ENCODE measurements at regions not wholly inside any gene's neighbourhood (a gene's known extent, or its start where the extent isn't known, plus 50 kb on each side); places are given as distances from the start of the nearest gene placed in this dataset.
"Not testable (repeated sequence)": the region's sequence is repeated elsewhere in the genome, so short reads cannot be mapped to it uniquely, and the experiment has no call there.

GRCh38 chr7:153412114-153412823 is 639.9 kb upstream of the DPP6 start:
- not testable (repeated sequence) for H3K4me1 ChIP-seq; H3K4me3 ChIP-seq (ENCODE audit: low read depth, low read length); DNase-seq; H3K9me3 ChIP-seq; H3K27me3 ChIP-seq; H3K36me3 ChIP-seq

- H3K27me3 ChIP-seq: not testable (repeated sequence)
These were observed 639.4 kb upstream of the DPP6 start for GRCh38 chr7:153412824-153413198.

GRCh38 chr7:153413199-153413539 is 639.0 kb upstream of the DPP6 start:
- Histone ChIP-seq H3K4me3 (ENCODE audit: low read depth, low read length) (no peak overlapping the region), H3K36me3 (no peaks in the 10 kb centered on the region), H3K4me1 (no peaks in the 10 kb centered on the region), H3K9me3 (no peaks in the 10 kb centered on the region), H3K27me3 (no peaks in the 10 kb centered on the region)
- no peak for TF ChIP-seq CTCF (IDR thresholded peaks at IDR 0.05; ENCODE audit: low read depth, low read length)
- DNase-seq: no peak

More at GRCh38 chr7:153412824-153413198, 639.4 kb upstream of the DPP6 start:
- not testable (repeated sequence) for H3K36me3 ChIP-seq; H3K9me3 ChIP-seq; DNase-seq; H3K4me3 ChIP-seq (ENCODE audit: low read depth, low read length); H3K4me1 ChIP-seq

DNA sequence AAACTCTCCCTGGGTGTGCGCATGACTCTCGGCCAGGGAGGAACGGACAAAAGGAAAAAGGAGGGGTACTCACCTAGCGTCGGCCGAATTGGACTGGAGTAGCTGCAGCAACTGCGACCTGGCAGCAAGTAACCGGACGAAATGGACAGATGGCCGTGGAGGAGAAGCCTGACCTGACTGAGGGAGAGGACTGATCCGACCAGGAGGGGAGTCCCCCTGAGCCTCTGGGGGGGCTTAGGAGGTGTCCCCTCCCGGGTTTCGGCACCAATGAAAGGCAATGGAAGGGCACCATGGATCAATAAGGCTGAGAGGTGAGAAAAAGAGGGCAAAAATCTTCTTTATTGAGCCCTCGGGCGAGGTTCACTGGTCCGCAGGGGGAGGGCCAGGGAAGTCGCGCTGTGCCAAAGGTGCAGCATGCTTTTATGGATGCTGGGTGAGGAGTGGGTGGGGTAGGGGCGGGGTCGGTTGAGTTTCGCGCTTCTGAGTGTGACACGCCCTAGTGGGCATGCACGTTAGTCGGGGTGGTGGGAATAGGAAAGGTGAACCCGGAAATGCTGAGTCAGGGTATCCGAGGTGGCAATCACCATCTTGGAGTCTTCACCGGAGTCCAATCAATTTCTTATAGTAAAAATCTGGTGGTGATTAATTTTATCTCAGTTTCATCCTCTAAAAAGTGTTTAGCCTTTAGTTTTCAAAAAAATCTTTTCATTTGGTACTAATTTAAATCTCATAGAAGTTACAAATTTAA is 638.5 kb upstream of the DPP6 start:
- no peak for TF ChIP-seq CTCF (IDR thresholded peaks at IDR 0.05; ENCODE audit: low read depth, low read length)
- H3K27me3 ChIP-seq: no peaks in the 10 kb centered on the region
- H3K4me1 ChIP-seq: no peaks in the 10 kb centered on the region
- DNase-seq: no peak
- no peaks in the 10 kb centered on the region for H3K36me3 ChIP-seq
- H3K9me3 ChIP-seq: no peaks in the 10 kb centered on the region
- H3K4me3 ChIP-seq (ENCODE audit: low read depth, low read length): no peak overlapping the region

DNA sequence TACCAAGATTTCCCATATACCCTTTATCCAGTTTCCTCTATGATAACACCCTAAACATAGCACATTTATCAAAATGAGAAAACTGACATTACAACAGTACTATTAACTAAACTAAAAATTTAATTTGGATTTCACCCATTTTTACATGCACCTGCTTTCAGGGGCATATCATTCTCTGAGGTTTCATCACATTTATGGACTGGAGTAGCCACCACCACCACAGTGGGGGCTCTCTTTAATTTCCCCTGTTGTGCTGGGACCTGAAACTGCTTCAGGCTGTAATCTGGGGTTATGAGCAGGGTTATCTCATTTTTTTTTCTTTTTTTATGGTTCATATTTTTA is 637.9 kb upstream of the DPP6 start:
- no peak for DNase-seq
- H3K4me1 ChIP-seq: no peaks in the 10 kb centered on the region
- H3K27me3 ChIP-seq: no peaks in the 10 kb centered on the region
- H3K9me3 ChIP-seq: no peaks in the 10 kb centered on the region
- no peak overlapping the region for H3K4me3 ChIP-seq (ENCODE audit: low read depth, low read length)
- no peaks in the 10 kb centered on the region for H3K36me3 ChIP-seq
- TF ChIP-seq CTCF (IDR thresholded peaks at IDR 0.05; ENCODE audit: low read depth, low read length): no peak

- Histone ChIP-seq H3K4me3 (ENCODE audit: low read depth, low read length) (no peak overlapping the region), H3K4me1 (no peaks in the 10 kb centered on the region), H3K27me3 (no peaks in the 10 kb centered on the region; the same call in 1 of the 2 replicates), H3K9me3 (no peaks in the 10 kb centered on the region), H3K36me3 (no peaks in the 10 kb centered on the region)
- no peak for TF ChIP-seq CTCF (IDR thresholded peaks at IDR 0.05; ENCODE audit: low read depth, low read length)
- no peak for DNase-seq
These were observed 636.6 kb upstream of the DPP6 start for GRCh38 chr7:153415632-153416031.
